ENCODE measurements at regions not wholly inside any gene's neighbourhood (a gene's known extent, or its start where the extent isn't known, plus 50 kb on each side); places are given as distances from the start of the nearest gene placed in this dataset.
A peak's percentile ranks its signal among the peaks of the same experiment; 100 is the strongest.

DNA sequence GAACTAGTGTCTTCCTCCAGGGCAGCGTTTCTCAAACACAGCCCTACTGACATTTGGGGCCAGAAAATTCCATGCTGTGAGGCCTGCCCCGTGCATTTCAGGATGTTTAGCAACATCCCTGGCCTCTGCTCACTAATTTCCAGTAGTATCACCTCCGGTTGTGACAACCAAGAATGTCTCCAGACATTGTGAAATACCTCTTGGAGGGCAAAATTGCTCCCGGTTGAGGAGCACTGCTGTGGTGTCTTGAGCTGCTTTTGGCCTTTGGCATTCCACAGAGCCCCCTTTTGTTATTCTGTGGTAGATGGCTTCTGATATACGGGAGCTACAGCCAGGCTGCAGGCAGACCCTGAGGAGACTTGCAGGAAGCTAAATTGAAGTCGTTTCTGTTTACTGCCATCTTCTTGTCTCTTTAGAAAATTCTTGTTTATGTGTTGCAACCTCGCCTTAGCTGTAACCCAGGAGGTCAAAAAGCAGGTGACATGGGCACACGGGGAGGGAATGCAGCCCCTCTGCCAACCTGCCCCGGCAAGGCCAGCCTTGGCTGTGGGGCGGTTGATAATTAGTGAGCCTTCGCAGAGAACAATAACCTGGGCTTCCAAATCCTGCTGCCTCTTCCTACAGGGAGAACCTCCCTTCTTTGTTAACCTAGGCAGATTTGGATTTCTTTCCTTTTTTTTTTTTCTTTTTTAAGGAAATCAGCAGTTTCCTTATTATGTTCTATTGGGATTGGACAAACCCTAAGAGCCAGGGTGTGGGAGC lies 74.7 kb upstream of the AKT3 start:
- H3K36me3 ChIP-seq (replicated peaks in 1 of 2; ENCODE audit: control insufficient read depth in 1 of 2, insufficient read depth in 2 of 2, low read length in 2 of 2) = no peaks in the 10 kb centered on the region
- no peaks in the 10 kb centered on the region for H4K20me1 ChIP-seq (ENCODE audit: insufficient read depth, low read length)
- peak overlapping the region in 5 of 7 donors; percentile 31 to 84 (median 53) for H3K27ac Mint-ChIP-seq
- H3K9ac ChIP-seq (ENCODE audit: insufficient read depth, low read length, poor library complexity, severe bottlenecking) = no peak overlapping the region
- H3K79me2 ChIP-seq (ENCODE audit: insufficient read depth, low read length) = no peaks in the 10 kb centered on the region
- H3K4me3 ChIP-seq (replicated peaks in 1 of 3; ENCODE audit: low read depth in 2 of 3, low read length in 3 of 3) = peak overlapping the region in 1 of 3 experiments; percentile 14
- H3K4me2 ChIP-seq (replicated peaks; ENCODE audit: extremely low read depth, low read length, poor library complexity, severe bottlenecking) = peak overlapping the region; percentile 19
- no peaks in the 10 kb centered on the region for H3K27me3 Mint-ChIP-seq (ENCODE audit: low read depth in 3 of 3)
- H3K27ac ChIP-seq (ENCODE audit: low read depth in 1 of 2, low read length in 2 of 2) = peak overlapping the region in 1 of 2 donors; percentile 26
- no peaks in the 10 kb centered on the region for H3K27me3 ChIP-seq (ENCODE audit: control insufficient read depth in 2 of 2, insufficient read depth in 2 of 2, low read length in 2 of 2)
- peaks cover 23% of the 10 kb centered on the region in 2 donors for H3K4me1 ChIP-seq (ENCODE audit: control insufficient read depth in 1 of 2, insufficient read depth in 2 of 2, low read length in 2 of 2)
- no peaks in the 10 kb centered on the region for H3K9me3 ChIP-seq (replicated peaks in 1 of 2; ENCODE audit: control insufficient read depth in 1 of 2, insufficient read depth in 1 of 2, low read length in 2 of 2)
- TF ChIP-seq, protein P1, sequence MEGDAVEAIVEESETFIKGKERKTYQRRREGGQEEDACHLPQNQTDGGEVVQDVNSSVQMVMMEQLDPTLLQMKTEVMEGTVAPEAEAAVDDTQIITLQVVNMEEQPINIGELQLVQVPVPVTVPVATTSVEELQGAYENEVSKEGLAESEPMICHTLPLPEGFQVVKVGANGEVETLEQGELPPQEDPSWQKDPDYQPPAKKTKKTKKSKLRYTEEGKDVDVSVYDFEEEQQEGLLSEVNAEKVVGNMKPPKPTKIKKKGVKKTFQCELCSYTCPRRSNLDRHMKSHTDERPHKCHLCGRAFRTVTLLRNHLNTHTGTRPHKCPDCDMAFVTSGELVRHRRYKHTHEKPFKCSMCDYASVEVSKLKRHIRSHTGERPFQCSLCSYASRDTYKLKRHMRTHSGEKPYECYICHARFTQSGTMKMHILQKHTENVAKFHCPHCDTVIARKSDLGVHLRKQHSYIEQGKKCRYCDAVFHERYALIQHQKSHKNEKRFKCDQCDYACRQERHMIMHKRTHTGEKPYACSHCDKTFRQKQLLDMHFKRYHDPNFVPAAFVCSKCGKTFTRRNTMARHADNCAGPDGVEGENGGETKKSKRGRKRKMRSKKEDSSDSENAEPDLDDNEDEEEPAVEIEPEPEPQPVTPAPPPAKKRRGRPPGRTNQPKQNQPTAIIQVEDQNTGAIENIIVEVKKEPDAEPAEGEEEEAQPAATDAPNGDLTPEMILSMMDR (IDR thresholded peaks at IDR 0.05) = no peak
- H3K36me3 Mint-ChIP-seq = no peaks in the 10 kb centered on the region
- peaks cover 0 to 3% (median 0%) of the 10 kb centered on the region in 7 donors for H3K9me3 Mint-ChIP-seq
- peak in 2 of 3 donors; percentile 20 to 23 for DNase-seq
- peak overlapping the region; percentile 26 for H2AFZ ChIP-seq (ENCODE audit: insufficient read depth, low read depth, low read length, poor library complexity, severe bottlenecking)
- intact Hi-C loops (cut with micrococcal nuclease) = no loop called here
- 35% methylated on average over 9 of the region's 11 CpGs for WGBS (ENCODE audit: insufficient coverage)
- H3K4me3 Mint-ChIP-seq = peak overlapping the region in 1 of 2 donors; percentile 60
- peaks cover 26% of the 10 kb centered on the region for H3K4me1 Mint-ChIP-seq

DNA sequence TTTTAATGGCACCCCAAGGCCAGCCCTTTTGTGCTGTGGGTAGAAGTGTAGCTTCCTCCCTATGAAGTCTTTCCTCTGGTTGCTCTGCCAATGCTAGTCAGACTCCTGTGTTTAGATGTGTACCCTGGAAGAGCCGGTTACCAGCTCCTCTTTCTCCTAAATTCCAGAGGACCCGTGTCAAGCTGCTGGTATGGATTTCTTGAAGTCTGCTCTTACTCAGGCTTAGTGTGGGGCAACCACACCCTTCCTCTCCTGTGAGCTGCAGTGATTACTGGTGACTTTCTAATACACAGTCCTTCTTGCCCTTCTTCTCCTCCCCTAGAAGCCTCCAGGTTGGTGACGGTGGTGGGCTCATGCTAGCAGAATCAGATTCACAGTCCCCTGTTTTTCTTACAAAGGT lies 74.1 kb upstream of the AKT3 start:
- peak overlapping the region in 4 of 7 donors; percentile 17 to 56 (median 46) for H3K27ac Mint-ChIP-seq
- peaks cover 0 to 3% (median 0%) of the 10 kb centered on the region in 7 donors for H3K9me3 Mint-ChIP-seq
- Histone ChIP-seq H3K4me1 (ENCODE audit: control insufficient read depth in 1 of 2, insufficient read depth in 2 of 2, low read length in 2 of 2) (peaks cover 23% of the 10 kb centered on the region in 2 donors), H3K4me2 (replicated peaks; ENCODE audit: extremely low read depth, low read length, poor library complexity, severe bottlenecking) (peak overlapping the region; percentile 19), H3K27ac (ENCODE audit: low read depth in 1 of 2, low read length in 2 of 2) (peak overlapping the region in 1 of 2 donors; percentile 26), H3K79me2 (ENCODE audit: insufficient read depth, low read length) (no peaks in the 10 kb centered on the region), H3K27me3 (ENCODE audit: control insufficient read depth in 2 of 2, insufficient read depth in 2 of 2, low read length in 2 of 2) (no peaks in the 10 kb centered on the region), H3K4me3 (replicated peaks in 1 of 3; ENCODE audit: low read depth in 2 of 3, low read length in 3 of 3) (peak overlapping the region in 1 of 3 experiments; percentile 14), H3K36me3 (replicated peaks in 1 of 2; ENCODE audit: control insufficient read depth in 1 of 2, insufficient read depth in 2 of 2, low read length in 2 of 2) (no peaks in the 10 kb centered on the region), H2AFZ (ENCODE audit: insufficient read depth, low read depth, low read length, poor library complexity, severe bottlenecking) (peak overlapping the region; percentile 26), H4K20me1 (ENCODE audit: insufficient read depth, low read length) (no peaks in the 10 kb centered on the region), H3K9me3 (replicated peaks in 1 of 2; ENCODE audit: control insufficient read depth in 1 of 2, insufficient read depth in 1 of 2, low read length in 2 of 2) (no peaks in the 10 kb centered on the region), H3K9ac (ENCODE audit: insufficient read depth, low read length, poor library complexity, severe bottlenecking) (no peak overlapping the region)
- peak overlapping the region in 1 of 2 donors; percentile 60 for H3K4me3 Mint-ChIP-seq
- peak in 2 of 3 donors; percentile 9 to 13 for DNase-seq
- no peaks in the 10 kb centered on the region for H3K36me3 Mint-ChIP-seq
- peaks cover 26% of the 10 kb centered on the region for H3K4me1 Mint-ChIP-seq
- H3K27me3 Mint-ChIP-seq (ENCODE audit: low read depth in 3 of 3) = peaks cover 1 to 4% (median 1%) of the 10 kb centered on the region in 3 donors
- TF ChIP-seq, protein P1 (IDR thresholded peaks at IDR 0.05) = no peak
- intact Hi-C loops (cut with micrococcal nuclease) = no loop called here
- WGBS (ENCODE audit: insufficient coverage) = 40% methylated on average over 1 of the region's 3 CpGs

All from CD14-positive monocyte (primary cell).